HEK293 (cell line): ENCODE measurements at regions not wholly inside any gene's neighbourhood (a gene's known extent, or its start where the extent isn't known, plus 50 kb on each side); places are given as distances from the start of the nearest gene placed in this dataset.

Source experiments
- ZNF174 ChIP-seq: fragments of 450-650 bp; formaldehyde crosslinking; IDR thresholded peaks from 2 replicates; pipeline ENCODE4 v1.5.0; 2017; ENCODE audit warnings: missing biosample characterization, mild to moderate bottlenecking, missing genetic modification characterization
- ZNF175 ChIP-seq: fragments of 450-650 bp; formaldehyde crosslinking; IDR thresholded peaks from 2 replicates; pipeline ENCODE4 v1.5.1; 2016; ENCODE audit warnings: missing biosample characterization, missing genetic modification characterization
- ZNF311 ChIP-seq: fragments of 450-650 bp; formaldehyde crosslinking; IDR thresholded peaks from 2 replicates; pipeline ENCODE4 v1.5.1; 2017; ENCODE audit warnings: missing biosample characterization, missing genetic modification characterization, borderline replicate concordance
- ZNF423 ChIP-seq: fragments of 450-650 bp; formaldehyde crosslinking; IDR thresholded peaks from 2 replicates; pipeline ENCODE4 v1.5.1; 2016; ENCODE audit warnings: missing biosample characterization, missing genetic modification characterization
- ZNF76 ChIP-seq: fragments of 450-650 bp; formaldehyde crosslinking; IDR thresholded peaks from 2 replicates; pipeline ENCODE4; 2016; ENCODE audit warnings: low read depth, missing biosample characterization, missing genetic modification characterization, borderline replicate concordance
- TF ChIP-seq, protein P1 (sequence below): fragments of 450-650 bp; formaldehyde crosslinking; IDR thresholded peaks from 2 replicates; pipeline ENCODE4 v1.5.1; 2016; ENCODE audit warnings: missing biosample characterization, missing genetic modification characterization
- TF ChIP-seq, protein P2 (sequence below): fragments of 450-650 bp; formaldehyde crosslinking; IDR thresholded peaks from 2 replicates; pipeline ENCODE4 v1.5.1; 2016; ENCODE audit warnings: missing biosample characterization, missing genetic modification characterization

DNA sequence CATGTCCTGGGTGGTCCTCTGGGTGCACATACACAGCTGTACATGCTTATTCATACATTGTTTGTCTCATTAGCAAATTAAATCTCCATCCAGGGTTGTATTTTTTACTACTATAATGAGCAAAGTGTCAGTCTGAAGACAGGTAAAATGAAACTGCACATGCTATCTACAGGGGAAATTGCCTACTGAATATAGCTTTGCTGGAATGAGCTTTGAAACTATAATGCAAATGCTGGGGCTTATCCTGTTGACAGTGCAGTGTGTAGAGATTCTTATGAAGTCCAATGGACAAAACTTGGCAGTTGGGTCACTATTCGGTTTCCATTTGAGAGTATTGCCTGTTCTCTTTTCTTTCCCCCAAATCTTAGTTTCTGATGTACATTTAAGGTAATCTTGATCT lies 292.8 kb upstream of the LRP1B start:
- TF ChIP-seq ZNF311 (tag by site-specific recombination) (no peak), ZNF174 (tag by site-specific recombination) (no peak), ZNF175 (tag by site-specific recombination) (no peak), ZNF76 (no peak), ZNF423 (no peak)
- TF ChIP-seq, protein P1, sequence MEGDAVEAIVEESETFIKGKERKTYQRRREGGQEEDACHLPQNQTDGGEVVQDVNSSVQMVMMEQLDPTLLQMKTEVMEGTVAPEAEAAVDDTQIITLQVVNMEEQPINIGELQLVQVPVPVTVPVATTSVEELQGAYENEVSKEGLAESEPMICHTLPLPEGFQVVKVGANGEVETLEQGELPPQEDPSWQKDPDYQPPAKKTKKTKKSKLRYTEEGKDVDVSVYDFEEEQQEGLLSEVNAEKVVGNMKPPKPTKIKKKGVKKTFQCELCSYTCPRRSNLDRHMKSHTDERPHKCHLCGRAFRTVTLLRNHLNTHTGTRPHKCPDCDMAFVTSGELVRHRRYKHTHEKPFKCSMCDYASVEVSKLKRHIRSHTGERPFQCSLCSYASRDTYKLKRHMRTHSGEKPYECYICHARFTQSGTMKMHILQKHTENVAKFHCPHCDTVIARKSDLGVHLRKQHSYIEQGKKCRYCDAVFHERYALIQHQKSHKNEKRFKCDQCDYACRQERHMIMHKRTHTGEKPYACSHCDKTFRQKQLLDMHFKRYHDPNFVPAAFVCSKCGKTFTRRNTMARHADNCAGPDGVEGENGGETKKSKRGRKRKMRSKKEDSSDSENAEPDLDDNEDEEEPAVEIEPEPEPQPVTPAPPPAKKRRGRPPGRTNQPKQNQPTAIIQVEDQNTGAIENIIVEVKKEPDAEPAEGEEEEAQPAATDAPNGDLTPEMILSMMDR (tag by site-specific recombination) = no peak
- TF ChIP-seq, protein P2, sequence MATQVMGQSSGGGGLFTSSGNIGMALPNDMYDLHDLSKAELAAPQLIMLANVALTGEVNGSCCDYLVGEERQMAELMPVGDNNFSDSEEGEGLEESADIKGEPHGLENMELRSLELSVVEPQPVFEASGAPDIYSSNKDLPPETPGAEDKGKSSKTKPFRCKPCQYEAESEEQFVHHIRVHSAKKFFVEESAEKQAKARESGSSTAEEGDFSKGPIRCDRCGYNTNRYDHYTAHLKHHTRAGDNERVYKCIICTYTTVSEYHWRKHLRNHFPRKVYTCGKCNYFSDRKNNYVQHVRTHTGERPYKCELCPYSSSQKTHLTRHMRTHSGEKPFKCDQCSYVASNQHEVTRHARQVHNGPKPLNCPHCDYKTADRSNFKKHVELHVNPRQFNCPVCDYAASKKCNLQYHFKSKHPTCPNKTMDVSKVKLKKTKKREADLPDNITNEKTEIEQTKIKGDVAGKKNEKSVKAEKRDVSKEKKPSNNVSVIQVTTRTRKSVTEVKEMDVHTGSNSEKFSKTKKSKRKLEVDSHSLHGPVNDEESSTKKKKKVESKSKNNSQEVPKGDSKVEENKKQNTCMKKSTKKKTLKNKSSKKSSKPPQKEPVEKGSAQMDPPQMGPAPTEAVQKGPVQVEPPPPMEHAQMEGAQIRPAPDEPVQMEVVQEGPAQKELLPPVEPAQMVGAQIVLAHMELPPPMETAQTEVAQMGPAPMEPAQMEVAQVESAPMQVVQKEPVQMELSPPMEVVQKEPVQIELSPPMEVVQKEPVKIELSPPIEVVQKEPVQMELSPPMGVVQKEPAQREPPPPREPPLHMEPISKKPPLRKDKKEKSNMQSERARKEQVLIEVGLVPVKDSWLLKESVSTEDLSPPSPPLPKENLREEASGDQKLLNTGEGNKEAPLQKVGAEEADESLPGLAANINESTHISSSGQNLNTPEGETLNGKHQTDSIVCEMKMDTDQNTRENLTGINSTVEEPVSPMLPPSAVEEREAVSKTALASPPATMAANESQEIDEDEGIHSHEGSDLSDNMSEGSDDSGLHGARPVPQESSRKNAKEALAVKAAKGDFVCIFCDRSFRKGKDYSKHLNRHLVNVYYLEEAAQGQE (tag by site-specific recombination) = no peak
